ENCODE measurements at regions not wholly inside any gene's neighbourhood (a gene's known extent, or its start where the extent isn't known, plus 50 kb on each side); places are given as distances from the start of the nearest gene placed in this dataset.

DNA sequence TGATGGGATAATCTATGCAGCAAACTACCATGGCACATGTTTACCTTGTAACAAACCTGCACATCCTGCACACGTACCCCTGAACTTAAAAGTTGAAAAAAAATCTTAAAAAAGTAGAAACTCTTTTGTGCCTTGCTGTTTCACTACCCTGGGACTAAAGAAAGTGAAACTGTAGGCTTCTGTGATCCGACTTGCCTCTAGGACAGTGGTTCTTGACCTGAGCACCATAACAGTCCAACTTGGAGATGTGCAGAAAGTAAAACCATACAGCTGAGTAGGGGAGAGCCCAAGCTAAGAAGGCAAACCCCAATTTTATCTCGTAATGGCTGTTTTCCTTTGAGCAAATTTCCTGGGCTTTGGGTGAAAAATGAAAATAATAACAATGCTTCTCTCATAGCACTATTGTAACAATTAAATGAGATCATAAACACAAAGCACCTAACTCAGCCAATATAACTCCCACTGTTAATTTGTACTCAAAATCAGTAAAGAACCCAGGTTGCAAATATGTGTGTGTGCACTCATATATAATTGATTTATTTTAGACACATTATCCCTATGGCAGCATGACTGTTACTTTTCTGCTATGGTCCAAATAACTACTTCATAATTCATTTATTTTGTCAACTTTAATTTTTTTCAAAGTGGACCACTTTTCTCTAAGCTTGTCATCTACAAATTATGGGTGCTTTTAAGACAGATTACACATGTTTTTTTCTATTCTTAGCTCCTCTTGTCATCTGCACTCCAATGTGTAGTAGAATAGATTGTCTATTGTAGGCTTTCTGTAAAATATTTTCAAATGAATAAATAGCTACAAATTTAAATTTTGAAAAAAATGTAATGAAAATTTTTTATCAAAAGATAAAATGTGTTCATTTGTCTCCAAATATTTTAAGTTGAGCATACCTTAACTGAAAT, 334.9 kb downstream of the BTG1 start:
- no peak overlapping the region for H3K4me3 ChIP-seq
- no peaks in the 10 kb centered on the region for H3K4me1 ChIP-seq
- no peak overlapping the region for H3K9ac ChIP-seq (ENCODE audit: low read depth in 2 of 2, low read length in 2 of 2)
- intact Hi-C loops (cut with DNase I) = loop anchor here (5.0 kb wide), 2 partner anchors 332 to 762 kb away; no protein-coding TSS in a partner anchor
- no peaks in the 10 kb centered on the region for H3K36me3 ChIP-seq
- H3K9me3 ChIP-seq = no peaks in the 10 kb centered on the region
- TF ChIP-seq, protein P1, sequence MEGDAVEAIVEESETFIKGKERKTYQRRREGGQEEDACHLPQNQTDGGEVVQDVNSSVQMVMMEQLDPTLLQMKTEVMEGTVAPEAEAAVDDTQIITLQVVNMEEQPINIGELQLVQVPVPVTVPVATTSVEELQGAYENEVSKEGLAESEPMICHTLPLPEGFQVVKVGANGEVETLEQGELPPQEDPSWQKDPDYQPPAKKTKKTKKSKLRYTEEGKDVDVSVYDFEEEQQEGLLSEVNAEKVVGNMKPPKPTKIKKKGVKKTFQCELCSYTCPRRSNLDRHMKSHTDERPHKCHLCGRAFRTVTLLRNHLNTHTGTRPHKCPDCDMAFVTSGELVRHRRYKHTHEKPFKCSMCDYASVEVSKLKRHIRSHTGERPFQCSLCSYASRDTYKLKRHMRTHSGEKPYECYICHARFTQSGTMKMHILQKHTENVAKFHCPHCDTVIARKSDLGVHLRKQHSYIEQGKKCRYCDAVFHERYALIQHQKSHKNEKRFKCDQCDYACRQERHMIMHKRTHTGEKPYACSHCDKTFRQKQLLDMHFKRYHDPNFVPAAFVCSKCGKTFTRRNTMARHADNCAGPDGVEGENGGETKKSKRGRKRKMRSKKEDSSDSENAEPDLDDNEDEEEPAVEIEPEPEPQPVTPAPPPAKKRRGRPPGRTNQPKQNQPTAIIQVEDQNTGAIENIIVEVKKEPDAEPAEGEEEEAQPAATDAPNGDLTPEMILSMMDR (IDR thresholded peaks at IDR 0.05) = no peak
- H3K27ac ChIP-seq = no peak overlapping the region
- H3K27me3 ChIP-seq = no peaks in the 10 kb centered on the region
- DNase-seq = no peak

DNA sequence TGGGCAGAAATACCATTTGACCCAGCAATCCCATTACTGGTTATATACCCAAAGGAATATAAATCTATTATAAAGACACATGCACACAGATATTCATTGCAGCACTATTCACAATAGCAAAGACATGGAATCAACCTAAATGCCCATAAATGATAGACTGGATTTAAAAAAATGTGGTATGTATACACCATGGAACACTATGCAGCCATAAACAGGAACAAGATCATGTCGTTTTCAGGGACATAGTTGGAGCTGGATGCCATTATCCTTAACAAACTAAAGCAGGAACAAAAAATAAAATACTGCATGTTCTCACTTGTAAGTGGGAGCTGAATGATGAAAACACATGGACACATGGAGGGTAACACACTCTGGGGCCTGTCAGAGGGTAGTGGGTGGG, 335.6 kb downstream of the BTG1 start:
- TF ChIP-seq, protein P1 (IDR thresholded peaks at IDR 0.05) = no peak
- Histone ChIP-seq H3K9ac (ENCODE audit: low read depth in 2 of 2, low read length in 2 of 2) (no peak overlapping the region), H3K27me3 (no peaks in the 10 kb centered on the region), H3K4me3 (no peak overlapping the region), H3K27ac (no peak overlapping the region), H3K4me1 (no peaks in the 10 kb centered on the region), H3K9me3 (no peaks in the 10 kb centered on the region), H3K36me3 (no peaks in the 10 kb centered on the region)
- intact Hi-C loops (cut with DNase I) = loop anchor here (5.0 kb wide), 2 partner anchors 332 to 762 kb away; no protein-coding TSS in a partner anchor
- DNase-seq = no peak

DNA sequence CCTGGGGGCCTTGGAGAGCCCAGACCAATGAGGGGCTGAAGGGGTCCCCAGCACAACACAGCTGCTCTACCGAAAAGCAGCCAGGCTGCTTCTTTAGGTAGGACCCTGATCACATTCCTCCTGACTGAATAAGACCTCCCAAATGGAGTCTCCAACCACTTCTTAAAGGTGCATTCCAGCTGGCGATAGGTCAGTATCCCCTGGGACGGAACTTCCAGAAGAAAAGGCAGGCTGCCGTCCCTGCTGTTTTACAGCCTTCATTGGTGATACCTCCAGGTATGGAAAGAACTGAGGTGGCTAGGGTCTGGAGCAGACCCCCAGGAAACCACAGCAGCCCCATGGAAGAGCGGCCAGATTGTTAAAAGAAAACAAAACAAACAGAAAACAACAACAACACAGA, 340.6 kb downstream of the BTG1 start:
- TF ChIP-seq, protein P1 (IDR thresholded peaks at IDR 0.05) = no peak

DNA sequence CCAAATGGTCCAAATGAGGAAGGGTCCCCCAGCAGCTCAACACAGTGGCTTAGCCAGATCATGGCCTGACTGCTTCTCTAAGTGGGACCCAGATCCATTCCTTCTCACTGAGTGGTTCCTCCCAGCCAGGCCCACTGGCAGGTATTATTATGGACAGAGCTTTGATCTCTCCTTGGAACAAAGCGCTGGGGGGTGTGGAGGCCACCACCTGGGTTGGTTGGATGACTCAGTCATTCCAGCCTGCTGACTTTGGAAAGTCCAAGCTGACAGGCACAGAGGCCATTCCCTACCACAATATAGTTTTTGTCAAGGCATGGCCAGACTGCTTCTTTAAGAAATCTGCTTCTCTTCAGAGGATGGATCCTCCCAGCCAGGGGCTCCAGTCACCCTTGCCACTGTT, 341.1 kb downstream of the BTG1 start:
- Histone ChIP-seq H3K27ac (no peak overlapping the region), H3K9me3 (no peaks in the 10 kb centered on the region), H3K4me1 (no peaks in the 10 kb centered on the region), H3K36me3 (no peaks in the 10 kb centered on the region), H3K27me3 (no peaks in the 10 kb centered on the region), H3K9ac (ENCODE audit: low read depth in 2 of 2, low read length in 2 of 2) (no peak overlapping the region), H3K4me3 (no peak overlapping the region)
- intact Hi-C loops (cut with DNase I) = no loop called here
- DNase-seq = no peak
- TF ChIP-seq, protein P1 (IDR thresholded peaks at IDR 0.05) = no peak

More for the DNA sequence above, 340.6 kb downstream of the BTG1 start:
- H3K4me3 ChIP-seq = no peak overlapping the region
- no peak overlapping the region for H3K9ac ChIP-seq (ENCODE audit: low read depth in 2 of 2, low read length in 2 of 2)
- no peaks in the 10 kb centered on the region for H3K36me3 ChIP-seq
- intact Hi-C loops (cut with DNase I) = no loop called here
- no peaks in the 10 kb centered on the region for H3K4me1 ChIP-seq
- no peak for DNase-seq
- no peaks in the 10 kb centered on the region for H3K9me3 ChIP-seq
- H3K27ac ChIP-seq = no peak overlapping the region
- H3K27me3 ChIP-seq = no peaks in the 10 kb centered on the region

DNA sequence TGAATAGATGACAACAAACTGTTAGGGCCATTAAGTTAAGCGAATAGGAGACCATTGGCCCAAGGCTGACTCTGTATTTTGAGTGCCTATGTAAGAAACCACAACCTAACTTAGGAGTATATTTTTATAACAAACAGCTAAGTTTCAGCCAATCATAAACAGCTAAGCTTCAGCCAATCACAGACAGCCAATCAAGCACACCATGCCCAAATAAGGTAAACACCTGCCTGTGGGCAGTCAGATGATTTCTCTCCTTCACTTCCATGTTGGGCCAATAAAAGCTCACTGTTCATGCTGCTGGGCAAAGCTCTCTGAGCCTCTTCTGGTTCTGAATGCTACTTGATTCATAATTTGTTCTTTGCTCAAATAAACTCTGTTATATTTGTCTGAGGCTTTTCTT, 344.6 kb downstream of the BTG1 start:
- DNase-seq = no peak
- H3K27ac ChIP-seq = no peak overlapping the region
- H3K36me3 ChIP-seq = no peaks in the 10 kb centered on the region
- TF ChIP-seq, protein P1 (IDR thresholded peaks at IDR 0.05) = no peak
- H3K9ac ChIP-seq (ENCODE audit: low read depth in 2 of 2, low read length in 2 of 2) = no peak overlapping the region
- no peak overlapping the region for H3K4me3 ChIP-seq
- intact Hi-C loops (cut with DNase I) = no loop called here
- H3K9me3 ChIP-seq = no peaks in the 10 kb centered on the region
- H3K27me3 ChIP-seq = no peaks in the 10 kb centered on the region
- H3K4me1 ChIP-seq = no peaks in the 10 kb centered on the region

Measured in colonic mucosa (tissue), 4 donors.